ENCODE measurements at regions not wholly inside any gene's neighbourhood (a gene's known extent, or its start where the extent isn't known, plus 50 kb on each side); places are given as distances from the start of the nearest gene placed in this dataset.

- Histone ChIP-seq H3K79me2 (ENCODE audit: low read length) (no peaks in the 10 kb centered on the region), H3K9me3 (ENCODE audit: low read length) (no peaks in the 10 kb centered on the region), H3K27me3 (ENCODE audit: low read length) (no peaks in the 10 kb centered on the region), H3K9ac (ENCODE audit: low read length) (no peak overlapping the region), H3K4me1 (ENCODE audit: insufficient read depth, low read length) (peaks cover 7% of the 10 kb centered on the region; the same call in 1 of the 2 replicates), H4K20me1 (ENCODE audit: low read length) (no peaks in the 10 kb centered on the region), H3K36me3 (ENCODE audit: low read depth, low read length) (no peaks in the 10 kb centered on the region), H3K9me2 (replicated peaks; ENCODE audit: low read length) (no peaks in the 10 kb centered on the region), H3K4me3 (ENCODE audit: low read length) (no peak overlapping the region), H3F3A (ENCODE audit: low read length, unreplicated experiment) (peaks cover 6% of the 10 kb centered on the region), H2AFZ (ENCODE audit: low read length) (no peak overlapping the region), H3K4me2 (ENCODE audit: low read length) (no peak overlapping the region), H3K27ac (ENCODE audit: low read length) (no peak overlapping the region)
- BruUV-seq (replicated peaks) = no TSS peak
- ATAC-seq (no peak), DNase-seq (no peak)
- CTCF ChIA-PET = no interaction called here
- POLR2A ChIA-PET (ENCODE audit: unreplicated experiment) = no interaction called here
- TF ChIP-seq EZH2 (IDR thresholded peaks at IDR 0.05; ENCODE audit: low read length, unreplicated experiment) = no peak
- no peak for TF ChIP-seq CTCF (conservative IDR thresholded peaks at IDR 0.05; ENCODE audit: low read depth, low read length)
- TF ChIP-seq EZH2phosphoT487 (IDR thresholded peaks at IDR 0.05; ENCODE audit: borderline replicate concordance, low read length) = no peak
- intact Hi-C loops (cut with micrococcal nuclease) = no loop called here
Observed at GRCh38 chr20:51322164-51322707, 220.3 kb downstream of the NFATC2 start.

- no peaks in the 10 kb centered on the region for H3K79me2 ChIP-seq (ENCODE audit: low read length)
- H3K4me1 ChIP-seq (ENCODE audit: insufficient read depth, low read length) = 0 out of 2 replicates have a peak, but pooled peaks cover 2% of the 10 kb centered on the region
- ATAC-seq = no peak
- no peaks in the 10 kb centered on the region for H4K20me1 ChIP-seq (ENCODE audit: low read length)
- H3F3A ChIP-seq (ENCODE audit: low read length, unreplicated experiment) = peaks cover under 1% of the 10 kb centered on the region
- no peak overlapping the region for H2AFZ ChIP-seq (ENCODE audit: low read length)
- H3K4me2 ChIP-seq (ENCODE audit: low read length) = no peak overlapping the region
- ChIA-PET CTCF (no interaction called here), POLR2A (ENCODE audit: unreplicated experiment) (no interaction called here)
- no peak for DNase-seq
- TF ChIP-seq CTCF (conservative IDR thresholded peaks at IDR 0.05; ENCODE audit: low read depth, low read length) (no peak), EZH2phosphoT487 (IDR thresholded peaks at IDR 0.05; ENCODE audit: borderline replicate concordance, low read length) (no peak), EZH2 (IDR thresholded peaks at IDR 0.05; ENCODE audit: low read length, unreplicated experiment) (no peak)
- no TSS peak for BruUV-seq (replicated peaks)
- H3K27ac ChIP-seq (ENCODE audit: low read length) = no peak overlapping the region
- H3K27me3 ChIP-seq (ENCODE audit: low read length) = no peaks in the 10 kb centered on the region
- H3K4me3 ChIP-seq (ENCODE audit: low read length) = no peak overlapping the region
- H3K9ac ChIP-seq (ENCODE audit: low read length) = no peak overlapping the region
- H3K36me3 ChIP-seq (ENCODE audit: low read depth, low read length) = no peaks in the 10 kb centered on the region
- H3K9me3 ChIP-seq (ENCODE audit: low read length) = no peaks in the 10 kb centered on the region
- intact Hi-C loops (cut with micrococcal nuclease) = no loop called here
- no peaks in the 10 kb centered on the region for H3K9me2 ChIP-seq (replicated peaks; ENCODE audit: low read length)
Observed at GRCh38 chr20:51321343-51322163, 221.0 kb downstream of the NFATC2 start.

- Histone ChIP-seq H3K4me1 (ENCODE audit: insufficient read depth, low read length) (no peaks in the 10 kb centered on the region), H3K4me2 (ENCODE audit: low read length) (no peak overlapping the region), H3K36me3 (ENCODE audit: low read depth, low read length) (no peaks in the 10 kb centered on the region), H3K79me2 (ENCODE audit: low read length) (no peaks in the 10 kb centered on the region), H3K27me3 (ENCODE audit: low read length) (no peaks in the 10 kb centered on the region), H3K27ac (ENCODE audit: low read length) (no peak overlapping the region), H2AFZ (ENCODE audit: low read length) (no peak overlapping the region), H3K4me3 (ENCODE audit: low read length) (no peak overlapping the region), H3F3A (ENCODE audit: low read length, unreplicated experiment) (no peaks in the 10 kb centered on the region), H3K9me2 (replicated peaks; ENCODE audit: low read length) (no peaks in the 10 kb centered on the region), H3K9ac (ENCODE audit: low read length) (no peak overlapping the region), H3K9me3 (ENCODE audit: low read length) (no peaks in the 10 kb centered on the region), H4K20me1 (ENCODE audit: low read length) (no peaks in the 10 kb centered on the region)
- ATAC-seq (no peak), DNase-seq (no peak)
- BruUV-seq (replicated peaks) = no TSS peak
- CTCF ChIA-PET = no interaction called here
- TF ChIP-seq EZH2 (IDR thresholded peaks at IDR 0.05; ENCODE audit: low read length, unreplicated experiment) = no peak
- no peak for TF ChIP-seq EZH2phosphoT487 (IDR thresholded peaks at IDR 0.05; ENCODE audit: borderline replicate concordance, low read length)
- TF ChIP-seq CTCF (conservative IDR thresholded peaks at IDR 0.05; ENCODE audit: low read depth, low read length) = no peak
- POLR2A ChIA-PET (ENCODE audit: unreplicated experiment) = no interaction called here
- intact Hi-C loops (cut with micrococcal nuclease) = no loop called here
Observed at GRCh38 chr20:51319522-51319921, 223.0 kb downstream of the NFATC2 start.

Data from PC-3 (cell line).